Lung microvascular endothelial cell (primary cell): ENCODE measurements at regions not wholly inside any gene's neighbourhood (a gene's known extent, or its start where the extent isn't known, plus 50 kb on each side); places are given as distances from the start of the nearest gene placed in this dataset.
"Not testable (repeated sequence)": the region's sequence is repeated elsewhere in the genome, so short reads cannot be mapped to it uniquely, and the experiment has no call there.

Experiments
- DNase-seq, 2 donors: peaks; one replicate each; pipeline versions ENCODE4 v3.0.0 to v3.0.0-alpha.2; 2010; ENCODE audit warnings: low read depth in 2 of 2

- DNase-seq = peak in 1 of 2 donors; percentile 27
Measured at GRCh38 chr12:11978726-11979384, 91.9 kb upstream of the BCL2L14 start.

GRCh38 chr12:11980115-11980514 lies 90.6 kb upstream of the BCL2L14 start:
- DNase-seq = no peak

DNA sequence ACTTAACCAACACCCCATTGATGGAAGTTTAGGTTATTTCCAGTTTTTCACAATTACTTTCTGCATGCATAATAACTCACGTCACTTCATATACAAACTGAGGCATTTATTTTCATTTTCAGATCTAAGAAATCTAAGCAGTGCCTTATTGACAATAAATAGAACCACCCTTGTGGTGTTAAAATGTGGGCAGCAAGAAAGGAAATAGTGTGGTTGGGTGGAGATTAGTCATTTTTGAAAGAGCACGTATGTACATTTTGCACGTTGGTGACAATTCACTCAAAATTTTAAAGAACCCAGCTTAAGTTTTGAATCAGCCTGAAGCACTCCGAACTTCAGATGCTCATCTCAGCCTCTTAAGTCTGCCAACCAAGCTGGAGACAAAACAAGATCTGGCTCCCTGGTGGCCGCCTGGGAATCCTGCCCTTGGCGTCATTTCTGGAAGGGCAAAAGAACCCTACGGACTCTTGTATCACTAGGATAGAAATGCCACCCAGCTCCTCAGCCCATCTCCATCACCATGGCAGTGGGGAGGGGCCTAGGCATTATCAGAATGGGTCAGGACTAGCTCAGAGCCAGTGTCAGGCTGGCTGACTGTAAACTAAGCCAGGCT lies 89.5 kb upstream of the BCL2L14 start:
- DNase-seq = no peak

GRCh38 chr12:11984417-11984816 lies 86.3 kb upstream of the BCL2L14 start:
- no peak for DNase-seq

GRCh38 chr12:11986165-11986564 lies 84.6 kb upstream of the BCL2L14 start:
- DNase-seq = no peak

DNA sequence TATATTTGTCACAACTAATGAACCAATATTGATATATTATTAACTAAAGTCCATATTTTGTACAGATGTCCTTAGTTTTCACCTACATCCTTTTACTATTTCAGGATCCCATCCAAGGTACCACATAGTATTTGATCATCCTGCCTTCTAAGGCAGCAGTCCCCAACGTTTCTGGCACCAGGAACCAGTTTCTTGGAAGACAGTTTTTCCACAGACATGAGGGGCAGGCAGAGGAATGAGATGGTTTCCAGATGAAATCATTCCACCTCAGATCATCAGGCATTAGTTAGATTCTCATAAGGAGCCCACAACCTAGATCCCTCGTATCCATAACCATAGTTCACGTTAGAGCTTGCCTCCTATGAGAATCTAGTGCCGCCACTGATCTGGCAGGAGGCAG lies 82.8 kb upstream of the BCL2L14 start:
- no peak for DNase-seq

GRCh38 chr12:11991604-11992003 lies 79.1 kb upstream of the BCL2L14 start:
- DNase-seq = no peak

DNA sequence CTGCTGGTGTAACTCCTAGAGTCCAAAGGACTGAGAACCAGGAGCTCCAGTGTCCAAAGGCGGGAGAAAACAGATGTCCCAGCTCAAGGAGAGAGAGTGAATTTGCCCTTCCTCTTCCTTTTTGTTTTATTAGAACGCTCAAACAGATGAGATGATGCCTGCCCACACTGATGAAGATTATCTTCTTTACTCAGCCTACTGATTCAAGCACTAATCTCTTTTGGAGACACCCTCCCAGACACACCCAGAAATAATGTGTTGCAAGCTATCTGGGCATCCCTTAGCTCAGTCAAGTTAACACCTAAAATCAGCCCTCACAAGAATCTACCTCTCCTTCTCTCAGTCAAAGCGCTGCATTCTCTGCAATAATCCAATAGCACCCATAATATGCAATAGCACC lies 78.2 kb upstream of the BCL2L14 start:
- DNase-seq = no peak

DNA sequence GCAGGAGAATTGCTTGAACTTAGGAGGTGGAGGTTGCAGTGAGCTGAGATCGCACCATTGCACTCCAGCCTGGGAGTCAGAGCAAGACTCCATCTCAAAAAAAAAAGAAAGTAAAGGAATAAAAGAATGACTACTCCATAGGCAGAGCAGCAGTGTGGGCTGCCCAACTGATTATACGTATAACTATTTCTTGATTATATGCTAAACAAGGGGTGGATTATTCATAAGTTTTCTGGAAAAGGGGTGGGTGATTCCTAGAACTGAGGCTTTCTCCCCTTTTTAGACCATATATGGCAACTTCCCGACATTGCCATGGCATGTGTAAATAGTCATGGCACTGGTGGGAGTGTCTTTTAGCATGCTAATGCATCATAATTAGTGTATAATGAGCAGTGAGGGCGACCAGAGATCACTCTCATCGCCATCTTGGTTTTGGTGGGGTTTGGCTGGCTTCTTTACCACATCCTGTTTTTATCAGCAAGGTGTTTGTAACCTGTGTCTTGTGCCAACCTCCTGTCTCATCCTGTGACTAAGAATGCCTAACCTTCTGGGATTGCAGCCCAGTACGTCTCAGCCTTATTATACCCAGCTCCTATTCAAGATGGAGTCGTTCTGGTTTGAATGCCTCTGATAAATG lies 72.3 kb upstream of the BCL2L14 start:
- not testable (repeated sequence) for DNase-seq

DNA sequence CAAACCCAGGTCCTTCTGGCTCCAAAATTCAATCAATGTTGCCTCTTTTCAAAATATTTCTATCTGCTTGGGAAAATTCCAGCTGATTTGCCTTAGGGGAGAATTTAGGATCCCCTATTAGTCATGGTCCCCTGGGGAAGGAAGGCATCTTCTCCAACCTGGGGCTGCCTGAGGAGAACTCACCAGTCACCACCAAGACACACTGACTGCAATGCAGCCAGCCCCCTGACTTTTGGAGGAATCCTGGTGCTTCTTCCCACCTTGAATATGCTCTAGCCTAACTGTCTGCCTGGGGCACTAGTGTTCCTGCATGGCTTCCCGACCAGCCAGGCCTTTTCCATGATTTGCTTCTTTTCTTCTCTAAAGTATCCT lies 71.8 kb upstream of the BCL2L14 start:
- DNase-seq = no peak

DNA sequence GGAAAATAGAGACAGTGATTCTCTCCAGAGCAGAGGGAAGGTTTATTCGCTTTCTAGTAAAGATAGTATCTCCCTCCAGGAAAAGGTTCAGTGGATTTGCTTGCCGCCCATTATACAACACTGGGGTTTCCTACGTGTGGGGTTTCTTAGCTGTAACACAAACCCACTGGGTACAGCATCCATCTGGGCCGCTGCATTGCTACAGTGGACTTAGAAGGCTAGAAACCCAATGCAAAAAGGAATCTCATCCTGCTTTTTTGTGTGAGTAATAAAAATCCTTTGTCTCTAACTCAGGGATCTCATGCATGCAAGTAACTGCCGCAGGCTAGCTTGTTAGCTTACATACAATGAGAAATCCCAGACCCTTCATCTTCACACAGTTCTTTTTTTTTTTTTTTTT lies 67.1 kb upstream of the BCL2L14 start:
- DNase-seq = no peak

- no peak for DNase-seq
Measured at GRCh38 chr12:12004524-12004923, 66.2 kb upstream of the BCL2L14 start.

DNA sequence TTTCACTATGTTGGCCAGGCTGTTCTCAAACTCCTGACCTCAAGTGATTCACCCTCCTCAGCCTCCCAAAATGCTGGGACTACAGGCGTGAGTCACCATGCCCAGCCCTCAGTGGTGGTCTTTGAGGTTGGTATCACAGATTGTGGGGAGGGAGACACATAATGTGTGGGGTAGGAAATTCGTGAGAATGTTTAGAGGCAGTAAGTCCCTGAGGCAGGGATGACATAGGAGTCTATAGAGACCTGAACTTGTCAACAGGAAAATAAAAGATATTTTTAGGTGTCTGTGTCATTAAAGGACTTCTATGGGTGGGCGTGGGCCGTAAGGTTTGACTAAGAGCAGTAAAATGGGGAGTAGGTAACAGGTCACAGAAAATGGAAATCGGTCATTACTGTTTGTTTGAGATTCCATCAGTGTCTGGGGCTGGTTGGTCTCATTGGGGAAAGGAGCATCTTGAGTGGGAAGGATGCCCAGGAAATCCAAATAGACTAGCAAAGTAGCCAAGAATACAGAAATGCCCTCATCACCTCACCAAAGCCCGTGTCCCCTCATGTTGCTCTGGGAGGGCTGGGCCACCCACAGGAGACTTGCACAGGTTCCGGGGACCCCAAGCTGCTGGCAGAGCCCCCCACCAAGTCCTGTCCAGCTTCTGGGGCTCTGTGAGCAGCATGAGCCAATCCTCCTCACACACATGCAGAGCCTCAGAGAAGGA lies 63.6 kb upstream of the BCL2L14 start:
- no peak for DNase-seq

GRCh38 chr12:12007713-12008231 lies 63.0 kb upstream of the BCL2L14 start:
- DNase-seq = no peak

DNA sequence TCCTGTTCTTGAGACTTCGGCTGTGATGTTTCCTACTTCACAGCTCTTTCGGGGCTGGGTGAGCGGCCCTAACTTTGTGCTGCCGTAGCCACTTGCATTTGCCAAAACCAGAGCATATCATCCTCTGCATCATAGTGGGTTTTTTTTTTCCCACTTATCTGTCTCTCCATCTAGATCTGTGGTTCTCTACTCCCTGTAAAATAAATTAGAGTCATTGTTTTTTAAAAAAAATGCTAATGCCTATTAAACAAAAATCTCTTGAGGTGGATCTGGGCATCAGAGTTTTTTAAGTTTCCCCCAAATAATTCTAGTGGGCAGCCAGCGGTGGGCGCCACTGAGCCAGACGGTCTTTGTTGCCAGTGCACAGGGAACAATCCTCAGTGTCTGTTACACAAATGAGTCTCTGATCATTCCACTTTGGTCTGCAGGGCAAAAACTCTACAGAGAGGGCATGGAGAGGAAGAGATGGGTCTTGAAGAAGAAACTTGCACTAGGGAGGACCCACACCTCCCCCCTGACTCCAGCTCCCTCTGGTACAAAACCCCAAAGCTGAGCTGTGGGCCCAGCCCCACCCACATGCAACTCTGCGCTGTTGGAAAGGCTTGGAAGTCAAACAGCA lies 62.4 kb upstream of the BCL2L14 start:
- DNase-seq = no peak

DNA sequence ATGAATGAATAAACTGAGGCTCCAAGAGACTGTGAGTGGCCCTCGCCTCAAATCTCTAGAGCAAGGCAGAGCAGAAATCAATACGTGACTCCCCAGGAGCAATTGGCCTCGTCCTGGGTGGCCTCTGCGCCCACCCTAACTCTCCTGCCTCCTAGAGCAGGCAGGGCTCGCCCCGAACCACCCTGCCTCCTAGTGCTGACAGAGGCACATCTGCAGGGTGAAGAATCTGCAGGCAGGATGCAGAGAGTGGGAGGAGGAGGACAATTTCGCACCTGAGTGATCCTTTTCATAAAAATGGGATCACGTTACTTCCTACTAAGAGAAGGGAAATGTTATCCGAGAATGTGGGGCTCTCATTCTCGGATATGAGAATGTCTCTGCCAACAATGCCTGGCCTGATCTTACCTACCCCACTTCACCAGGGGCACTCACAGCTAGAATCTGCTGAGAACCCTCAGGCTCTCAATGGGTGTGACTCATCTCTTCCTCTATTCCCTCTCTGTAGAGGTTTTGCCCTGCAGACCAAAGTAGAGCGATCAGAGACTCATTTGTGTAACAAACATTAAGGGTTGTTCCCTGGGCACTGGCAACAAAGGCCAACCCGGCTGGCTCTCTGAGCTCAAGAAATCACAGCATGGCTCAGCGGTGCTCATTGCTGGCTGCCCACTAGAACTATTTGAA lies 61.7 kb upstream of the BCL2L14 start:
- peak in 1 of 2 donors; percentile 66 for DNase-seq

DNA sequence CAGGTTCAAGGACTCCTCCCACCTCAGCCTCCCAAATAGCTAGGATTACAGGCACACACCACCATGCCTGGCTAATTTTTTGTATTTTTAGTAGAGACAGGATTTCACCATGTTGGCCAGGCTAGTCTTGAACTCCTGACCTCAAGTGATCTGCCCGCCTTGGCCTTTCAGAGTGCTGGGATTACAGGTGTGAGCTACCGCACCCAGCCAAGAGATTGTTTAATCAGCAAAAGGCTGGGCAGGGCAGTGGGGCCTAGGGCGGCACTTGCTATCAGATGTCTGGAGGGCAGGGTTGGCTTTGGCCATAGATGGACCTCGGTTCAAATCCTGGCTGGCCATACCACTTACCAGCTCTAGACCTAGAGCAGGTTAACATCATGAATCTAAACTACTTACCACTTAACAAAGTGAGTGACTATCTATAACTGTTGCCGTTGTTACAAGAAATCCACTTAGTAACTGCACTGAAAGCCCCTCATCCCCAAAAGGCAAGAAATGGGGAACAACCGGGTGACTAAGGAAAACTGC lies 60.9 kb upstream of the BCL2L14 start:
- not testable (repeated sequence) for DNase-seq

- peak in 1 of 2 donors; percentile 22 for DNase-seq
Measured at GRCh38 chr12:12010277-12011039, 60.3 kb upstream of the BCL2L14 start.

GRCh38 chr12:12011880-12012260 lies 58.9 kb upstream of the BCL2L14 start:
- no peak for DNase-seq

DNA sequence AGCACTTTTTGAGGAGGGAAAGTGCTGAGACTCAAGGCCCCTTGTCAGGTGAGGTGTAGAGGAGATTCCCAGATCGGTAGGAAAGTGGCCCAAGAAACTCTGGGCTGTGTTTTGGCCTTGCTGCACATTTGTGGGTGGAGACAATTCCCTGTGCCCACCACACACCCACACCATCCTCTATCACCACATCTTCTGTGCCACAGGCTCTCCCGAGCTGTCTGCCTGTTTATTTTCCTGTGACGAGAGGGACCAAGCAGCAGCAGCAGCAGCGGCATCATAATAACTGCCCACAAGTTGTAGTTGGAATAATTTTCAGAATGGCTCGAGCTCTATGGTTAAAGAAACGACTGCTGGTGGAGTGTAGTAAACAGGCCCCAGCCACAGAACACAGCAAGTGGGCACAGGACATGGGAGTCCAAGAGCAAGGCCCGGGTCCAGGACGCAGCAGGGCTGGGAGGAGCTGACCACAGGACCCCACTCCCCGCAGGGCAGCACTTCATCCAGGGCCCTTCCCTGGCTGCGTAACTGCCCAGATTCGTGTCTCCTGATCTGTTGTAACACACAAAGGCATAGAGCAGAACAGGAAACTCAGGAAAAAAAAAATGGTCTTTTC lies 55.6 kb upstream of the BCL2L14 start:
- DNase-seq = no peak
